A673 (cell line): ENCODE measurements at regions not wholly inside any gene's neighbourhood (a gene's known extent, or its start where the extent isn't known, plus 50 kb on each side); places are given as distances from the start of the nearest gene placed in this dataset.

Source experiments
- BruUV-seq: library from RNA; stranded (reverse); fragments of 400-500 nt; replicated peaks from 2 replicates; lab custom pipeline; 2021; lab: Mats Ljungman, UMichigan
- CTCF ChIA-PET: fragments of 300-600 bp; sonication (Branson Sonifier 250); formaldehyde crosslinking; loops from one replicate; lab custom pipeline; 2022; ENCODE audit warnings: antibody characterized with exemption; lab: Charles Lee
- POLR2A ChIA-PET: fragments of 300-600 bp; sonication (Branson Sonifier 250); formaldehyde crosslinking; loops from one replicate; lab custom pipeline; 2022; ENCODE audit warnings: antibody characterized with exemption; ENCODE audit not compliant: low non-redundant PET; lab: Charles Lee
- DNase-seq: peaks from one replicate; pipeline ENCODE4 v3.0.0-alpha.2; 2015; ENCODE audit warnings: low spot score
- H3K27ac ChIP-seq: fragments of 200-600 bp; sonication (generic); 2 replicates; pipeline ENCODE4 v1.5.1; 2016; ENCODE audit warnings: mixed run types, low read depth, mild to moderate bottlenecking, mixed read lengths, antibody characterized with exemption, low read length; ENCODE audit not compliant: poor library complexity, severe bottlenecking
- H3K27me3 ChIP-seq: fragments of 200-600 bp; sonication (generic); replicated peaks from 2 replicates; pipeline ENCODE4 v1.6.1; 2017; ENCODE audit warnings: mixed run types, low read depth, mild to moderate bottlenecking, mixed read lengths, antibody characterized with exemption, low read length; ENCODE audit not compliant: insufficient read depth, poor library complexity
- H3K36me3 ChIP-seq: fragments of 200-600 bp; sonication (generic); 2 replicates; pipeline ENCODE4 v1.6.1; 2016; ENCODE audit warnings: mixed run types, mild to moderate bottlenecking, mixed read lengths, antibody characterized with exemption, low read length; ENCODE audit not compliant: insufficient read depth, poor library complexity, severe bottlenecking
- H3K4me1 ChIP-seq: fragments of 200-600 bp; sonication (generic); 2 replicates; pipeline ENCODE4 v1.6.1; 2017; ENCODE audit warnings: mixed run types, mild to moderate bottlenecking, mixed read lengths, antibody characterized with exemption, low read length; ENCODE audit not compliant: insufficient read depth, poor library complexity, severe bottlenecking
- H3K4me3 ChIP-seq: fragments of 200-600 bp; sonication (generic); 2 replicates; pipeline ENCODE4 v1.5.1; 2016; ENCODE audit warnings: low read depth, mixed run types, mild to moderate bottlenecking, mixed read lengths, low read length; ENCODE audit not compliant: poor library complexity, severe bottlenecking
- H3K9me3 ChIP-seq: fragments of 200-600 bp; sonication (generic); 2 replicates; pipeline ENCODE4 v1.6.1; 2016; ENCODE audit warnings: mixed run types, low read depth, mild to moderate bottlenecking, mixed read lengths, antibody characterized with exemption, low read length; ENCODE audit not compliant: poor library complexity, severe bottlenecking
- EZH2 ChIP-seq: fragments of 200-600 bp; sonication (generic); IDR thresholded peaks from 2 replicates; pipeline ENCODE4 v1.6.1; 2017; ENCODE audit warnings: borderline replicate concordance, low read depth, mild to moderate bottlenecking, mixed read lengths, antibody characterized with exemption, low read length; ENCODE audit not compliant: poor library complexity, severe bottlenecking
- intact Hi-C: fragments of 100-400 bp; cut with micrococcal nuclease; formaldehyde crosslinking; loops from one replicate; pipeline ENCODE4 v1.10.0; 2022; ENCODE audit not compliant: unreplicated experiment
- TF ChIP-seq, protein P1 (sequence below): fragments of 300-800, 200-600 bp; sonication (generic); conservative IDR thresholded peaks from 2 replicates; pipeline ENCODE4 v1.5.1; 2017; ENCODE audit warnings: low read depth, mild to moderate bottlenecking, antibody characterized with exemption, low read length, moderate library complexity, mixed read lengths

DNA sequence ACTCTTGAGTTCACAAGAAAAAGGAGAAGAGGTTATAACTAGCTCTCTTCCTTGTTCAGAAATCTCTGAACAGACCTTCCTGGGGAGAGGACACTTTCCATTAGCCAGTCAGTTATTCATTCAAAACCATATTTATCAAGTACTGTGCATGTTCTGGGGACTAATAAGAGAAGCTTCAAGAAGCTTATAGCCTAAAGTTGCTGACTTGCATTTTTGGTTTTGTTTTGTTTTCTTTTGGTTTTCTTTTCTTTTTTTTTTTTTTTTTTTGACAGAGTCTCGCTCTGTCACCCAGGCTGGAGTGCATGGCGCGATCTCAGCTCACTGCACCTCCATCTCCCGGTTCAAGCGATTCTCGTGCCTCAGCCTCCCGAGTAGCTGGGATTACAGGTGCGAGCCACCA, 471.4 kb downstream of the KLF12 start:
- POLR2A ChIA-PET: no interaction called here
- BruUV-seq: no TSS peak
- H3K27ac ChIP-seq: no peak overlapping the region
- no peaks in the 10 kb centered on the region for H3K36me3 ChIP-seq
- intact Hi-C loops: no loop called here
- H3K27me3 ChIP-seq: no peaks in the 10 kb centered on the region
- TF ChIP-seq, protein P1, sequence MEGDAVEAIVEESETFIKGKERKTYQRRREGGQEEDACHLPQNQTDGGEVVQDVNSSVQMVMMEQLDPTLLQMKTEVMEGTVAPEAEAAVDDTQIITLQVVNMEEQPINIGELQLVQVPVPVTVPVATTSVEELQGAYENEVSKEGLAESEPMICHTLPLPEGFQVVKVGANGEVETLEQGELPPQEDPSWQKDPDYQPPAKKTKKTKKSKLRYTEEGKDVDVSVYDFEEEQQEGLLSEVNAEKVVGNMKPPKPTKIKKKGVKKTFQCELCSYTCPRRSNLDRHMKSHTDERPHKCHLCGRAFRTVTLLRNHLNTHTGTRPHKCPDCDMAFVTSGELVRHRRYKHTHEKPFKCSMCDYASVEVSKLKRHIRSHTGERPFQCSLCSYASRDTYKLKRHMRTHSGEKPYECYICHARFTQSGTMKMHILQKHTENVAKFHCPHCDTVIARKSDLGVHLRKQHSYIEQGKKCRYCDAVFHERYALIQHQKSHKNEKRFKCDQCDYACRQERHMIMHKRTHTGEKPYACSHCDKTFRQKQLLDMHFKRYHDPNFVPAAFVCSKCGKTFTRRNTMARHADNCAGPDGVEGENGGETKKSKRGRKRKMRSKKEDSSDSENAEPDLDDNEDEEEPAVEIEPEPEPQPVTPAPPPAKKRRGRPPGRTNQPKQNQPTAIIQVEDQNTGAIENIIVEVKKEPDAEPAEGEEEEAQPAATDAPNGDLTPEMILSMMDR: no peak
- no peak for TF ChIP-seq EZH2
- H3K9me3 ChIP-seq: no peaks in the 10 kb centered on the region
- CTCF ChIA-PET: no interaction called here
- no peak overlapping the region for H3K4me3 ChIP-seq
- DNase-seq: no peak
- H3K4me1 ChIP-seq: peaks cover 5% of the 10 kb centered on the region

DNA sequence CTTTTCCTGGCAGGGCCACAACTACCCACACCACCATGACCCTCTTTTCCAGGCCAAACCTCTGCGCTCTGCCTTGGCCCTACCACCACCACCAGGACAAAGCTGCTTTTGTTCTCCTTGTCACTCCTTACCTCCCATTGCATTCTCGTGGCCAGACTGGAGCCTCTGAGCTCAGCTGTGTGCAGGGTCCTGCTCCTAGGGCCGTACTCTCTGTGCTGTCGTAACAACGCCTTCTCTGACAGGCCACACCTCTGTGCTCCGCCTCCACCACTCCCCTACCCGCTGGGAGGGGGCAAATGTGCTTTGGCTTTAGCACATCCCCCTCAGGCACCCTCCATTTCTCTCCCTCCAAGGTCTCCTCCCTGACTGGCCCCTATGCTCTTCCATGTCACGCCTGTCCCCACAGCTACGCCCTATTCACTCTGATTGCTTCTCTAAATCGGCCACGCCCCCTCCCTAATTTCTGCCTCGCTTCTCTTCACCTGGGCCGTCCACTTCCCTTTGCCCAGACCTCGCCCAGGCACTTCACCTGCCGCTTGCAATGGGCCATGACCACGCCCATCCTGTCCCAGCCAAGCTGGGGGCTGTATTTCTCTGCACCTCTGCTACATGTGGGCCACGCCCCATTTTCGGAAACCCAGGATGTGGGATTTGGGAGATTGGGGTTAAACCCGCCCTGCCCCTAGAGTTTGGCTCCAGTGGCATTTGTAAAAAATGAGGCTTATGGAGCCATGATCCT, 472.3 kb downstream of the KLF12 start:
- BruUV-seq: no TSS peak
- CTCF ChIA-PET: no interaction called here
- Histone ChIP-seq H3K9me3 (no peaks in the 10 kb centered on the region), H3K27me3 (no peaks in the 10 kb centered on the region), H3K36me3 (no peaks in the 10 kb centered on the region), H3K4me3 (no peak overlapping the region), H3K27ac (no peak overlapping the region), H3K4me1 (peaks cover 5% of the 10 kb centered on the region)
- DNase-seq: no peak
- POLR2A ChIA-PET: no interaction called here
- TF ChIP-seq EZH2: no peak
- TF ChIP-seq, protein P1: no peak
- intact Hi-C loops: no loop called here

DNA sequence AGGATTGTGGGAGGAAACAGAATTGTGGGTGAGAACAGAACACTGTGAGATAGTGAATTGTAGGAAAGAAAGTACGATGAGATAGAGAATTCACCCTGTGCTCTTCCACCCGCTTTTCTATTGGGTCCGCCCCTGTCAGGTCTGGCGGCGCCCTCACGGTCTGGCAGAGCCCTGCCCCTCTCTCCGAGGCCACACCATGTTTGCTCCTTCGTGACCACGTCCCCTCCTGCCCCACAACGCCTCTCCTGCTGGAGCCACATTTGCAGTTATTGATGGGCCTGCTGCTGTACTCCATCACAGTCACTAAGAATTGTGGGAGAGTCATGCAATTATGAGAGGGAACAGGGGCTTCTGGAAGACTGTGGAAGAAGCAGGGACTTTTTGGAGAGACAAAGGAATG, 473.1 kb downstream of the KLF12 start:
- POLR2A ChIA-PET: no interaction called here
- no peak overlapping the region for H3K27ac ChIP-seq
- intact Hi-C loops: no loop called here
- TF ChIP-seq EZH2: no peak
- TF ChIP-seq, protein P1: no peak
- H3K4me3 ChIP-seq: no peak overlapping the region
- H3K36me3 ChIP-seq: no peaks in the 10 kb centered on the region
- H3K9me3 ChIP-seq: no peaks in the 10 kb centered on the region
- DNase-seq: no peak
- CTCF ChIA-PET: no interaction called here
- BruUV-seq: no TSS peak
- H3K4me1 ChIP-seq: peaks cover 5% of the 10 kb centered on the region
- H3K27me3 ChIP-seq: no peaks in the 10 kb centered on the region
